ENCODE measurements at regions not wholly inside any gene's neighbourhood (a gene's known extent, or its start where the extent isn't known, plus 50 kb on each side); places are given as distances from the start of the nearest gene placed in this dataset.

DNA sequence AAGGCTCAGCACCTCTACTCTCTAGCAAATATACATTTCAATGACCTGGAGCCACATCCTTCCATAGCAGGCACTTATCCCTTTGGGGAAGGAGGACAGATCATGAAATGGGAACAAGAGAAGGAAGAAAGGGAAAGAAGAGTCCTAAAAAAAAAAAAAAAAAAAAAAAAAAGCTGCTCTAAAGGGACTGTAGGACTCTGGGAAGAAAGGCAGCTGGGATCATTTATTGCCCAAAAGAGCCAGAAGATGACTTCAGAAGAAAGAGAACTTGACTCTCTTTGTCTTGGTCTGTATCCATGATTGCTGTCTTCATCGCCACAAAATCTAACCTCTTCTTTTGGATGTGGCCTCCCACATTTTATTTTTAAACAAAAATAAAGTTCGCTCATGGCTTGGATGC is 203.6 kb upstream of the CELF2 start:
- TF ChIP-seq, protein P1, sequence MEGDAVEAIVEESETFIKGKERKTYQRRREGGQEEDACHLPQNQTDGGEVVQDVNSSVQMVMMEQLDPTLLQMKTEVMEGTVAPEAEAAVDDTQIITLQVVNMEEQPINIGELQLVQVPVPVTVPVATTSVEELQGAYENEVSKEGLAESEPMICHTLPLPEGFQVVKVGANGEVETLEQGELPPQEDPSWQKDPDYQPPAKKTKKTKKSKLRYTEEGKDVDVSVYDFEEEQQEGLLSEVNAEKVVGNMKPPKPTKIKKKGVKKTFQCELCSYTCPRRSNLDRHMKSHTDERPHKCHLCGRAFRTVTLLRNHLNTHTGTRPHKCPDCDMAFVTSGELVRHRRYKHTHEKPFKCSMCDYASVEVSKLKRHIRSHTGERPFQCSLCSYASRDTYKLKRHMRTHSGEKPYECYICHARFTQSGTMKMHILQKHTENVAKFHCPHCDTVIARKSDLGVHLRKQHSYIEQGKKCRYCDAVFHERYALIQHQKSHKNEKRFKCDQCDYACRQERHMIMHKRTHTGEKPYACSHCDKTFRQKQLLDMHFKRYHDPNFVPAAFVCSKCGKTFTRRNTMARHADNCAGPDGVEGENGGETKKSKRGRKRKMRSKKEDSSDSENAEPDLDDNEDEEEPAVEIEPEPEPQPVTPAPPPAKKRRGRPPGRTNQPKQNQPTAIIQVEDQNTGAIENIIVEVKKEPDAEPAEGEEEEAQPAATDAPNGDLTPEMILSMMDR (conservative IDR thresholded peaks at IDR 0.05; ENCODE audit: low read length), result no peak
- no peak for DNase-seq (ENCODE audit: low read depth)
- no peak overlapping the region for H3K4me3 ChIP-seq (ENCODE audit: low read length)

DNA sequence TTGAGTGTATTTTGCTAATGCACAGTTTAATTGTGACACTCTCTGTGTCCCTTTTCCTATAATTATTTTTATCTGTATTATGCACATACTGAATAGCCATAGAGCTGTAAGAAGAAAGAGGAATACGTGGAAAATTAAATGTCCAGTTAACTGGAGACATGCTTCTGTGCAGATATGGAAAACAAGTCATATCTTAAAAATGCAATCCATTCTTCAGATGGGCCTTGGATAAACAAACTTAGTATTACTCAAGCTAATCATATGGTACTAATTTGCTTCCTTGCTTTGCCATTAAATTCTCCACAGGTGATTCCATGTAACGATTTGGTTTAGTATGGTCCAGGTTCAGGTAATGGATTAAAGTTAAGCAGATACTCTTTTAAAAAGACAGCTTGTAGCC is 201.2 kb upstream of the CELF2 start:
- peak; percentile 73 for DNase-seq (ENCODE audit: low read depth)
- TF ChIP-seq, protein P1 (conservative IDR thresholded peaks at IDR 0.05; ENCODE audit: low read length), result no peak
- no peak overlapping the region for H3K4me3 ChIP-seq (ENCODE audit: low read length)

DNA sequence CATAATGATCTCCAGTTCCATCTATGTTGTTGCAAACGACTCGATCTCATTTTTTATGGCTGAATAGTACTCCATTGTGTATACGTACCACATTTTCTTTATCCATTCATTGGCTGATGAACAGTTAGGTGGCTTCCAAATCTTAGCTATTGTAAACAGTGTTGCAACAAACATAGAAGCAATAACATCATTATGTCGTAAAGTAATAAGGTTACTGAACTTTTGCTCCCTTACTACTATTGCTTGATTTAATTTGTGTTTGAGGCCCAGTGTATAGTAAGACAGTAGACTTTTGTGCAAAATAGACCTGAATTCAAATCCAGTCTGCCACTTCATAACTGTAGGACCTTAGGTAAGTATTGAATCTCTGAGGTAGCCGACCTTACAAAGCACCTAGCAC is 200.1 kb upstream of the CELF2 start:
- no peak overlapping the region for H3K4me3 ChIP-seq (ENCODE audit: low read length)
- no peak for DNase-seq (ENCODE audit: low read depth)
- TF ChIP-seq, protein P1 (conservative IDR thresholded peaks at IDR 0.05; ENCODE audit: low read length), result no peak

DNA sequence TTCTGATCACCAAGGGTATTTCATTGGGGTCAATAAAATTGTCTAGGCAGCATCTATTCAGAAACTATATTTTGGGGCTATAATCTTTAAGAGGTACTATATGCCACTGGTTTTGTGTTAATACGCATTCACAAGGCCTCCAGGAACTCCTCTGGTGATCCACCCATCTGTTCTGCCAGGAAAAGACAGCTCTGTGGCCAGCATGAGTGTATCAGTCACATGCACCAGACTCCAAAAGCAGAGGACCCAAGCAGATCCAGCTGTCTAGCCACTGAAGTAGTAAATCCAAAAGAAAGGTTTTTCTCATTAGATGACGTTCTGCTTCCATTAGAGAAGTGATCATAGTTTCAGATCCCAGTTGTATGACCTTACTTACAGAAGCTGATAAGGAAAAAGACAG is 199.6 kb upstream of the CELF2 start:
- DNase-seq (ENCODE audit: low read depth), result peak; percentile 88
- TF ChIP-seq, protein P1 (conservative IDR thresholded peaks at IDR 0.05; ENCODE audit: low read length), result no peak
- H3K4me3 ChIP-seq (ENCODE audit: low read length), result no peak overlapping the region

DNA sequence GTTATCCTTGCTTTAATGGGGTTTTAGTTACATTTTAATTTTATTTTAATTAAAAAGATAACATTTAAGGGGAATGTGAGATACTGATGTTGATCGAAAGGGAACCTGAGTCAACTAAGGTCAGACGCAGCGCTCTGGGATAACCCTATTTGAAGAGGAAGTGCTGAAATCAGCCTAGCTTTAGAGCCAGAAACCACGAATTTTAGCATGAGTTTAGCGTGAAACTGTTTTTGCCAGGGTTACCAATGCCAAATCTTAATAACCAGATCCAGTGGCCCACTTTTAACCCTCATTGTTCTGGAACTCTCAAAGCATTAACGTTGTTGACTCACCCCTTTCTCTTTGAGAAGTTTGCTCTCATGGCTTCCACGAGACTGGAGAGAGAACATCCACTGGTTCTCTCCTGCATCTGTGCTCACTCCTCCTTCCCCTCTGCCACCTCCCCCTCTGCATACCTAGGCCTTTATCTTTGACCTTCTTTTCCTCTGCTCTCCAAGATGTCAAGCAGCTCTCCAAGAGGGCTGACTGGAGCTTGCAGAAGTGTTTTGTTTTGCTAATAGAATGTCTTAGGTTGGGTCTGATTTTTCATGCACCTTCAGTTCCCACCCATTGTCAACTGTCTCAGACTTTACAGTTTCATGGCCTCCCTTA is 198.3 kb upstream of the CELF2 start:
- DNase-seq (ENCODE audit: low read depth), result peak; percentile 47
- TF ChIP-seq, protein P1 (conservative IDR thresholded peaks at IDR 0.05; ENCODE audit: low read length), result no peak
- H3K4me3 ChIP-seq (ENCODE audit: low read length), result no peak overlapping the region

DNA sequence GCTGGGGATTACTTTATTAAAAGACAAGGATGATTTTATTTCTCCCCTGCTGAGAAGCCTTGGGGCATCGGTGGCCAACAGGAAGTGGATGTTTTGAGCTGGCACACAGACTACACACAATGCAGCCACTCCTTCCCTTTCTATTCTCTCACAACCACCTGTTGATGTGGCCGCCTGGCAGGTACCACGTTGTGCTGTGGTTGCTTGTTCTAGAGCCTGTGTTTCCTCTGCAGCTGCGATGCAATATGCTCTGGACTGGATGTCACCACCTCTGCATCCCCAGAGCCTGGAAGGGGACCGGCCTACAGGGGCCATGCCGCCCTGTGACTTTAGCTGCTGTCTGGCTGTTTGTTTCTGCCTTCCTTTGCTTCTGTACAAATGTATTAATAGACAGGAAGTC is 195.7 kb upstream of the CELF2 start:
- TF ChIP-seq, protein P1 (conservative IDR thresholded peaks at IDR 0.05; ENCODE audit: low read length), result no peak
- no peak for DNase-seq (ENCODE audit: low read depth)

DNA sequence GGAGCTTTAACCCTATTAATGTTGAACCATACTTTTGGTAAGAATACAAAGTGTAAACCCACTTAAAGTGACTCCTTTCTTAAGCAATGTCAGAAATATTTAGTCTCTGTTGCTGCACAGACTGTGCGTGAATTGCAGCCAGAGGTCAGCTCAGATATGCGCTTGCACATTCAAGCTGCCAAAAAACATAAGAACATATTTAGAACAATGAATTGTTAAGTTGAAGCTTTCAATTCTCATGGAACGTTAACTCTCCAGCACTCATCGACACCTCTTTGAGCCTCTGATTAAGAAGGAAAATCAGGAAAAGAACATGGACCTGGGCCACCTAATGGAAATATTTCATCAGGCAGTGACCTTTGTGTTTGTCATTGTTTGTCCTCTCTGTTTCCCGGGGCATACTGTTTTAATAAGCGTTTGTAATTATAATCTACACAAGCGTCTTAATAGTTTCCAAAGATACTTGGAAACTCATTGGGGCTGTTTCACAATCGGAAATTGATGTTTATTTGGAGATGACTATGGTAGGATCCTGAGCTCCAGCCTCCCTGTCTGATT is 193.0 kb upstream of the CELF2 start:
- H3K4me3 ChIP-seq (ENCODE audit: low read length), result peak overlapping the region; percentile 1
- peak; percentile 96 for DNase-seq (ENCODE audit: low read depth)
- TF ChIP-seq, protein P1 (conservative IDR thresholded peaks at IDR 0.05; ENCODE audit: low read length), result no peak

More for the DNA sequence above, 195.7 kb upstream of the CELF2 start:
- no peak overlapping the region for H3K4me3 ChIP-seq (ENCODE audit: low read length)

Data from AG10803 (cell line).